ENCODE measurements at regions not wholly inside any gene's neighbourhood (a gene's known extent, or its start where the extent isn't known, plus 50 kb on each side); places are given as distances from the start of the nearest gene placed in this dataset.
A peak's percentile ranks its signal among the peaks of the same experiment; 100 is the strongest.
"Not testable (repeated sequence)": the region's sequence is repeated elsewhere in the genome, so short reads cannot be mapped to it uniquely, and the experiment has no call there.

GRCh38 chr9:27835746-27836145, 262.5 kb upstream of the C9orf72 start:
- no peak overlapping the region for H3K4me2 ChIP-seq
- H3K9ac ChIP-seq: no peak overlapping the region
- H3K27me3 ChIP-seq: no peaks in the 10 kb centered on the region
- no peaks in the 10 kb centered on the region for H3K9me3 ChIP-seq (replicated peaks in 1 of 11)
- H3K4me3 ChIP-seq: no peak overlapping the region
- H4K20me1 ChIP-seq: no peaks in the 10 kb centered on the region
- no peak overlapping the region for H3K27ac ChIP-seq
- H3K36me3 ChIP-seq: no peaks in the 10 kb centered on the region
- no peak for TF ChIP-seq Cebpa-rat (IDR thresholded peaks at IDR 0.05)
- no peaks in the 10 kb centered on the region for H3K4me1 ChIP-seq

- TF ChIP-seq Cebpa-rat (IDR thresholded peaks at IDR 0.05): no peak
- Histone ChIP-seq H3K9ac (no peak overlapping the region), H3K27me3 (no peaks in the 10 kb centered on the region), H3K9me3 (replicated peaks in 1 of 11) (no peaks in the 10 kb centered on the region), H4K20me1 (no peaks in the 10 kb centered on the region), H3K27ac (no peak overlapping the region), H3K4me2 (no peak overlapping the region), H3K4me1 (no peaks in the 10 kb centered on the region), H3K36me3 (no peaks in the 10 kb centered on the region), H3K4me3 (no peak overlapping the region)
Observed at GRCh38 chr9:27836661-27837401, 263.6 kb upstream of the C9orf72 start.

GRCh38 chr9:27838876-27839275, 265.6 kb upstream of the C9orf72 start:
- no peaks in the 10 kb centered on the region for H3K36me3 ChIP-seq
- no peak for TF ChIP-seq Cebpa-rat (IDR thresholded peaks at IDR 0.05)
- H3K27ac ChIP-seq: no peak overlapping the region
- no peak overlapping the region for H3K4me3 ChIP-seq
- H3K9me3 ChIP-seq (replicated peaks in 1 of 11): peaks cover 0 to 11% (median 0%) of the 10 kb centered on the region in 11 experiments; a peak in 4 of 22 replicates
- H3K9ac ChIP-seq: no peak overlapping the region
- no peaks in the 10 kb centered on the region for H4K20me1 ChIP-seq
- no peaks in the 10 kb centered on the region for H3K4me1 ChIP-seq
- no peak overlapping the region for H3K4me2 ChIP-seq
- H3K27me3 ChIP-seq: no peaks in the 10 kb centered on the region

- not testable (repeated sequence) for H3K4me2 ChIP-seq, H4K20me1 ChIP-seq, H3K27me3 ChIP-seq, H3K4me3 ChIP-seq, H3K36me3 ChIP-seq, H3K27ac ChIP-seq, H3K4me1 ChIP-seq, H3K9ac ChIP-seq
- peaks cover 0 to 20% (median 0%) of the 10 kb centered on the region in 11 experiments; a peak in 4 of 22 replicates for H3K9me3 ChIP-seq (replicated peaks in 1 of 11)
Observed at GRCh38 chr9:27839767-27840166, 266.5 kb upstream of the C9orf72 start.

- H3K36me3 ChIP-seq: no peaks in the 10 kb centered on the region
- no peak overlapping the region for H3K9ac ChIP-seq
- no peaks in the 10 kb centered on the region for H4K20me1 ChIP-seq
- H3K4me3 ChIP-seq: no peak overlapping the region
- H3K27me3 ChIP-seq: no peaks in the 10 kb centered on the region
- peaks cover 0 to 30% (median 0%) of the 10 kb centered on the region in 11 experiments; a peak in 4 of 22 replicates for H3K9me3 ChIP-seq (replicated peaks in 1 of 11)
- H3K27ac ChIP-seq: no peak overlapping the region
- H3K4me1 ChIP-seq: no peaks in the 10 kb centered on the region
- TF ChIP-seq Cebpa-rat (IDR thresholded peaks at IDR 0.05): no peak
- no peak overlapping the region for H3K4me2 ChIP-seq
Observed at GRCh38 chr9:27844797-27845196, 271.5 kb upstream of the C9orf72 start.

- H3K27ac ChIP-seq: no peak overlapping the region
- TF ChIP-seq Cebpa-rat (IDR thresholded peaks at IDR 0.05): no peak
- H3K27me3 ChIP-seq: no peaks in the 10 kb centered on the region
- H3K4me3 ChIP-seq: no peak overlapping the region
- H3K36me3 ChIP-seq: no peaks in the 10 kb centered on the region
- H4K20me1 ChIP-seq: no peaks in the 10 kb centered on the region
- H3K9ac ChIP-seq: no peak overlapping the region
- peaks cover 0 to 13% (median 6%) of the 10 kb centered on the region in 10 experiments; a peak in 8 of 20 replicates for H3K4me1 ChIP-seq
- H3K9me3 ChIP-seq (replicated peaks in 1 of 11): peaks cover 0 to 30% (median 0%) of the 10 kb centered on the region in 11 experiments; a peak in 4 of 22 replicates
- no peak overlapping the region for H3K4me2 ChIP-seq
Observed at GRCh38 chr9:27847380-27847779, 274.1 kb upstream of the C9orf72 start.

- Histone ChIP-seq H4K20me1 (no peaks in the 10 kb centered on the region), H3K9me3 (replicated peaks in 1 of 11) (peaks cover 0 to 29% (median 0%) of the 10 kb centered on the region in 11 experiments; a peak in 4 of 22 replicates), H3K36me3 (no peaks in the 10 kb centered on the region), H3K9ac (no peak overlapping the region), H3K4me1 (peaks cover 0 to 13% (median 6%) of the 10 kb centered on the region in 10 experiments; a peak in 8 of 20 replicates), H3K27ac (no peak overlapping the region), H3K4me3 (no peak overlapping the region), H3K4me2 (no peak overlapping the region), H3K27me3 (no peaks in the 10 kb centered on the region)
- TF ChIP-seq Cebpa-rat (IDR thresholded peaks at IDR 0.05): no peak
Observed at GRCh38 chr9:27847818-27848217, 274.5 kb upstream of the C9orf72 start.

GRCh38 chr9:27848315-27848714, 275.0 kb upstream of the C9orf72 start:
- Histone ChIP-seq H3K9me3 (replicated peaks in 1 of 11) (peaks cover 0 to 24% (median 0%) of the 10 kb centered on the region in 11 experiments; a peak in 4 of 22 replicates), H3K27ac (no peak overlapping the region), H3K4me1 (peaks cover 0 to 13% (median 6%) of the 10 kb centered on the region in 10 experiments; a peak in 8 of 20 replicates), H3K9ac (no peak overlapping the region), H4K20me1 (no peaks in the 10 kb centered on the region), H3K4me3 (no peak overlapping the region), H3K4me2 (no peak overlapping the region), H3K36me3 (no peaks in the 10 kb centered on the region), H3K27me3 (no peaks in the 10 kb centered on the region)
- TF ChIP-seq Cebpa-rat (IDR thresholded peaks at IDR 0.05): no peak

GRCh38 chr9:27851858-27852257, 278.6 kb upstream of the C9orf72 start:
- H3K9me3 ChIP-seq (replicated peaks in 1 of 11): no peaks in the 10 kb centered on the region
- H3K36me3 ChIP-seq: no peaks in the 10 kb centered on the region
- H3K4me1 ChIP-seq: peaks cover 0 to 13% (median 6%) of the 10 kb centered on the region in 10 experiments; a peak in 8 of 20 replicates
- TF ChIP-seq Cebpa-rat (IDR thresholded peaks at IDR 0.05): no peak
- no peaks in the 10 kb centered on the region for H3K27me3 ChIP-seq
- H3K4me3 ChIP-seq: no peak overlapping the region
- no peaks in the 10 kb centered on the region for H4K20me1 ChIP-seq
- H3K4me2 ChIP-seq: peak overlapping the region in 3 of 11 experiments; percentile 29 to 43 (median 34); a peak in 3 of 22 replicates
- H3K27ac ChIP-seq: no peak overlapping the region
- no peak overlapping the region for H3K9ac ChIP-seq

GRCh38 chr9:27853529-27853928, 280.2 kb upstream of the C9orf72 start:
- H3K27me3 ChIP-seq: no peaks in the 10 kb centered on the region
- no peaks in the 10 kb centered on the region for H3K9me3 ChIP-seq (replicated peaks in 1 of 11)
- no peak overlapping the region for H3K4me3 ChIP-seq
- H4K20me1 ChIP-seq: no peaks in the 10 kb centered on the region
- peaks cover 0 to 13% (median 6%) of the 10 kb centered on the region in 10 experiments; a peak in 8 of 20 replicates for H3K4me1 ChIP-seq
- H3K36me3 ChIP-seq: no peaks in the 10 kb centered on the region
- no peak for TF ChIP-seq Cebpa-rat (IDR thresholded peaks at IDR 0.05)
- no peak overlapping the region for H3K27ac ChIP-seq
- H3K9ac ChIP-seq: no peak overlapping the region
- H3K4me2 ChIP-seq: no peak overlapping the region
